ENCODE measurements at regions not wholly inside any gene's neighbourhood (a gene's known extent, or its start where the extent isn't known, plus 50 kb on each side); places are given as distances from the start of the nearest gene placed in this dataset.

- no peak overlapping the region for H2AFZ ChIP-seq
- no peaks in the 10 kb centered on the region for H3K36me3 ChIP-seq (ENCODE audit: low read depth)
- H3F3A ChIP-seq (ENCODE audit: insufficient read depth) = no peaks in the 10 kb centered on the region
- no peaks in the 10 kb centered on the region for H3K4me1 ChIP-seq (ENCODE audit: insufficient read depth)
- H3K4me2 ChIP-seq (ENCODE audit: unreplicated experiment) = no peak overlapping the region
- H3K9me3 ChIP-seq (ENCODE audit: low read depth) = no peaks in the 10 kb centered on the region
- H3K9ac ChIP-seq = no peak overlapping the region
- TF ChIP-seq EZH2 (IDR thresholded peaks at IDR 0.05; ENCODE audit: insufficient read depth, poor library complexity, severe bottlenecking) = no peak
- no peak for TF ChIP-seq EZH2phosphoT487 (IDR thresholded peaks at IDR 0.05; ENCODE audit: insufficient read depth, low read depth)
- no peaks in the 10 kb centered on the region for H4K20me1 ChIP-seq (ENCODE audit: insufficient read depth)
- no peak overlapping the region for H3K4me3 ChIP-seq
- in situ Hi-C loops (cut with MboI) = no loop called here
- no peaks in the 10 kb centered on the region for H3K79me2 ChIP-seq (ENCODE audit: insufficient read depth)
- 18 to 27% methylated on average over 8 of the region's 8 CpGs for WGBS, 2 experiments (ENCODE audit: low coverage in 1 of 2, low lambda C conversion rate in 2 of 2, missing lambda C conversion rate in 2 of 2)
- no peaks in the 10 kb centered on the region for H3K27me3 ChIP-seq (replicated peaks; ENCODE audit: insufficient read depth)
- DNase-seq = no peak
- H3K27ac ChIP-seq = no peak overlapping the region
- no peaks in the 10 kb centered on the region for H3K9me2 ChIP-seq (ENCODE audit: insufficient read depth)
Observed at GRCh38 chr7:88495881-88496725, 189.4 kb upstream of the STEAP4 start.

GRCh38 chr7:88492153-88492552 lies 185.5 kb upstream of the STEAP4 start:
- Histone ChIP-seq H3K4me2 (ENCODE audit: unreplicated experiment) (no peak overlapping the region), H2AFZ (no peak overlapping the region), H3K4me1 (ENCODE audit: insufficient read depth) (no peaks in the 10 kb centered on the region), H3K36me3 (ENCODE audit: low read depth) (no peaks in the 10 kb centered on the region), H3K9me2 (ENCODE audit: insufficient read depth) (no peaks in the 10 kb centered on the region), H4K20me1 (ENCODE audit: insufficient read depth) (no peaks in the 10 kb centered on the region), H3K27ac (no peak overlapping the region), H3K9me3 (ENCODE audit: low read depth) (no peaks in the 10 kb centered on the region), H3K4me3 (no peak overlapping the region), H3F3A (ENCODE audit: insufficient read depth) (no peaks in the 10 kb centered on the region), H3K9ac (no peak overlapping the region), H3K79me2 (ENCODE audit: insufficient read depth) (no peaks in the 10 kb centered on the region), H3K27me3 (replicated peaks; ENCODE audit: insufficient read depth) (no peaks in the 10 kb centered on the region)
- no peak for DNase-seq
- TF ChIP-seq EZH2 (IDR thresholded peaks at IDR 0.05; ENCODE audit: insufficient read depth, poor library complexity, severe bottlenecking) = no peak
- TF ChIP-seq EZH2phosphoT487 (IDR thresholded peaks at IDR 0.05; ENCODE audit: insufficient read depth, low read depth) = no peak
- in situ Hi-C loops (cut with MboI) = no loop called here

- in situ Hi-C loops (cut with MboI) = no loop called here
- Histone ChIP-seq H3K27me3 (replicated peaks; ENCODE audit: insufficient read depth) (no peaks in the 10 kb centered on the region), H3K79me2 (ENCODE audit: insufficient read depth) (no peaks in the 10 kb centered on the region), H3K9ac (no peak overlapping the region), H3K4me2 (ENCODE audit: unreplicated experiment) (no peak overlapping the region), H3F3A (ENCODE audit: insufficient read depth) (no peaks in the 10 kb centered on the region), H3K4me1 (ENCODE audit: insufficient read depth) (no peaks in the 10 kb centered on the region), H3K4me3 (no peak overlapping the region), H2AFZ (no peak overlapping the region), H3K36me3 (ENCODE audit: low read depth) (no peaks in the 10 kb centered on the region), H3K9me3 (ENCODE audit: low read depth) (no peaks in the 10 kb centered on the region), H4K20me1 (ENCODE audit: insufficient read depth) (no peaks in the 10 kb centered on the region), H3K9me2 (ENCODE audit: insufficient read depth) (no peaks in the 10 kb centered on the region), H3K27ac (no peak overlapping the region)
- no peak for DNase-seq
- WGBS, 2 experiments (ENCODE audit: low coverage in 1 of 2, low lambda C conversion rate in 2 of 2, missing lambda C conversion rate in 2 of 2) = 21 to 23% methylated on average over 3 of the region's 3 CpGs
- TF ChIP-seq EZH2phosphoT487 (IDR thresholded peaks at IDR 0.05; ENCODE audit: insufficient read depth, low read depth) (no peak), EZH2 (IDR thresholded peaks at IDR 0.05; ENCODE audit: insufficient read depth, poor library complexity, severe bottlenecking) (no peak)
Observed at GRCh38 chr7:88490874-88491273, 184.2 kb upstream of the STEAP4 start.

GRCh38 chr7:88490161-88490560 lies 183.5 kb upstream of the STEAP4 start:
- in situ Hi-C loops (cut with MboI) = no loop called here
- TF ChIP-seq EZH2 (IDR thresholded peaks at IDR 0.05; ENCODE audit: insufficient read depth, poor library complexity, severe bottlenecking) = no peak
- TF ChIP-seq EZH2phosphoT487 (IDR thresholded peaks at IDR 0.05; ENCODE audit: insufficient read depth, low read depth) = no peak
- Histone ChIP-seq H3K9ac (no peak overlapping the region), H3K27me3 (replicated peaks; ENCODE audit: insufficient read depth) (no peaks in the 10 kb centered on the region), H3K36me3 (ENCODE audit: low read depth) (no peaks in the 10 kb centered on the region), H3K4me2 (ENCODE audit: unreplicated experiment) (no peak overlapping the region), H3K4me3 (no peak overlapping the region), H3K9me3 (ENCODE audit: low read depth) (no peaks in the 10 kb centered on the region), H4K20me1 (ENCODE audit: insufficient read depth) (no peaks in the 10 kb centered on the region), H3K4me1 (ENCODE audit: insufficient read depth) (no peaks in the 10 kb centered on the region), H3K9me2 (ENCODE audit: insufficient read depth) (no peaks in the 10 kb centered on the region), H3K27ac (no peak overlapping the region), H3F3A (ENCODE audit: insufficient read depth) (no peaks in the 10 kb centered on the region), H3K79me2 (ENCODE audit: insufficient read depth) (no peaks in the 10 kb centered on the region), H2AFZ (no peak overlapping the region)
- DNase-seq = no peak
- WGBS, 2 experiments (ENCODE audit: low coverage in 1 of 2, low lambda C conversion rate in 2 of 2, missing lambda C conversion rate in 2 of 2) = 46 to 60% methylated on average over 5 of the region's 5 CpGs

Data from GM23248 (cell line).